Transverse colon (tissue), 4 donors: ENCODE measurements at regions not wholly inside any gene's neighbourhood (a gene's known extent, or its start where the extent isn't known, plus 50 kb on each side); places are given as distances from the start of the nearest gene placed in this dataset.

ENCODE experiments used
- DNase-seq: peaks from one replicate; pipeline ENCODE4 v3.0.0-alpha.2; 2019
- H3K27ac ChIP-seq, 4 donors: fragments of 200-600 bp; sonication (generic); 2 replicates each; pipeline ENCODE4 v1.5.1; 2016 to 2018; ENCODE audit warnings: inconsistent platforms in 4 of 4
- H3K27me3 ChIP-seq: fragments of 200-600 bp; sonication (generic); 2 replicates; pipeline ENCODE4 v1.5.1; 2017; ENCODE audit warnings: inconsistent platforms
- H3K36me3 ChIP-seq, 4 donors: fragments of 200-600 bp; sonication (generic); 2 replicates each; pipeline ENCODE4 v1.5.1; 2017 to 2019; ENCODE audit warnings: inconsistent platforms in 4 of 4
- H3K4me1 ChIP-seq, 4 donors: fragments of 200-600 bp; sonication (generic); 2 replicates each; pipeline ENCODE4 v1.5.1; 2017 to 2020; ENCODE audit warnings: inconsistent platforms in 4 of 4
- H3K4me3 ChIP-seq, 4 donors: fragments of 200-600 bp; sonication (generic); 1 replicate in 1 of 4; 2 replicates in 3 of 4; pipeline versions ENCODE4 v1.5.1 to v1.6.1; 2017 to 2019; ENCODE audit warnings: inconsistent platforms in 4 of 4
- H3K9me3 ChIP-seq, 2 donors: fragments of 200-600 bp; sonication (generic); 2 replicates each; pipeline ENCODE4 v1.5.1; 2017 to 2019; ENCODE audit warnings: inconsistent platforms in 2 of 2
- EP300 ChIP-seq: sonication (generic); formaldehyde crosslinking; IDR thresholded peaks from one replicate; pipeline ENCODE4 v1.6.1; 2017; ENCODE audit warnings: antibody characterized with exemption, low read depth
- POLR2A ChIP-seq: fragments of 450-650 bp; IDR thresholded peaks from one replicate; pipeline ENCODE4 v1.6.1; 2016; ENCODE audit warnings: antibody characterized with exemption, mild to moderate bottlenecking, moderate library complexity
- POLR2AphosphoS5 ChIP-seq, 3 donors: sonication (generic); formaldehyde crosslinking; IDR thresholded peaks; one replicate each; pipeline ENCODE4 v1.6.1; 2016; ENCODE audit warnings: antibody characterized with exemption in 3 of 3
- WGBS, 2 donors: methylation state at CpG; one replicate each; pipeline ENCODE4 v1.1.5; 2018; ENCODE audit warnings: low coverage in 1 of 2; 5-methylcytosine and 5-hydroxymethylcytosine counted together
- in situ Hi-C, 4 donors: fragments of 200-750 bp; cut with MboI; loops; one replicate each; pipeline versions ENCODE4 v1.15.0 to v1.15.1; 2017; ENCODE audit warnings: low sequenced_read_pairs in 3 of 4, low pct_ligation_motif_present in 1 of 4, low pct_unique_long_range_greater_than_20kb in 1 of 4
- intact Hi-C: fragments of 100-400 bp; cut with DNase I; formaldehyde crosslinking; loops from one replicate; pipeline ENCODE4 v1.15.1; 2023; ENCODE audit warnings: low total_unique reads
- TF ChIP-seq, protein P1 (sequence below), 5 experiments: fragments of 200-600 bp in 3 of 5; fragments of 450-650 bp in 2 of 5; sonication (generic) in 3 of 5; IDR thresholded peaks; 1 replicate in 2 of 5; 2 replicates in 3 of 5; pipeline ENCODE4 v1.5.1; 2016 to 2017; ENCODE audit warnings: antibody characterized with exemption in 5 of 5, inconsistent platforms in 3 of 5, mild to moderate bottlenecking in 2 of 5, moderate library complexity in 1 of 5

DNA sequence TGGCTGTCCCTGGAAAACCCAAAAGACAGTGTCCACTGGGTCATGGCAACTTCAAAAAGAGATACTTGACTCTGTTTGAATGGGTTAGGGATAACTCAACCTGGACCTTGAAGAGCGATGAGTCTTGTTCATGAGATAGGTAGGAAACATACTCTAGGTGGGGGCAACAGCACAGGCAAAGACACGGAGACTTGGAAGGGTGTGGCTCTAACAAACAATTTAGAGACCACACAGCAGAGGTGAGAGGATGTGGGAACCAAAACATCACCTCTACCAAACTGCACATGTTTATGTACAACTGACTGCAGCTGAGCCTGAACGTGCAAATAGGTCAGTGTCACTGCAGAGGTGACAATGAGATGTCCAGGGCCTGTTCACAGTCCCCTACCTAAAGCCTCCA lies 247.7 kb upstream of the ADRA1B start:
- peaks cover 0 to 3% of the 10 kb centered on the region in 2 donors for H3K9me3 ChIP-seq
- in situ Hi-C loops: no loop called here
- TF ChIP-seq, protein P1, sequence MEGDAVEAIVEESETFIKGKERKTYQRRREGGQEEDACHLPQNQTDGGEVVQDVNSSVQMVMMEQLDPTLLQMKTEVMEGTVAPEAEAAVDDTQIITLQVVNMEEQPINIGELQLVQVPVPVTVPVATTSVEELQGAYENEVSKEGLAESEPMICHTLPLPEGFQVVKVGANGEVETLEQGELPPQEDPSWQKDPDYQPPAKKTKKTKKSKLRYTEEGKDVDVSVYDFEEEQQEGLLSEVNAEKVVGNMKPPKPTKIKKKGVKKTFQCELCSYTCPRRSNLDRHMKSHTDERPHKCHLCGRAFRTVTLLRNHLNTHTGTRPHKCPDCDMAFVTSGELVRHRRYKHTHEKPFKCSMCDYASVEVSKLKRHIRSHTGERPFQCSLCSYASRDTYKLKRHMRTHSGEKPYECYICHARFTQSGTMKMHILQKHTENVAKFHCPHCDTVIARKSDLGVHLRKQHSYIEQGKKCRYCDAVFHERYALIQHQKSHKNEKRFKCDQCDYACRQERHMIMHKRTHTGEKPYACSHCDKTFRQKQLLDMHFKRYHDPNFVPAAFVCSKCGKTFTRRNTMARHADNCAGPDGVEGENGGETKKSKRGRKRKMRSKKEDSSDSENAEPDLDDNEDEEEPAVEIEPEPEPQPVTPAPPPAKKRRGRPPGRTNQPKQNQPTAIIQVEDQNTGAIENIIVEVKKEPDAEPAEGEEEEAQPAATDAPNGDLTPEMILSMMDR (IDR thresholded peaks at IDR 0.05): no peak
- no peak for TF ChIP-seq POLR2A
- no peak for TF ChIP-seq POLR2AphosphoS5 (IDR thresholded peaks at IDR 0.05)
- no peak for TF ChIP-seq EP300
- 35 to 71% methylated on average over 1 to 3 of the region's 3 CpGs for WGBS, 2 donors
- H3K27ac ChIP-seq: no peak overlapping the region
- H3K4me3 ChIP-seq: no peak overlapping the region
- no peaks in the 10 kb centered on the region for H3K27me3 ChIP-seq
- intact Hi-C loops: no loop called here
- H3K36me3 ChIP-seq: no peaks in the 10 kb centered on the region
- DNase-seq: no peak
- H3K4me1 ChIP-seq: no peaks in the 10 kb centered on the region

GRCh38 chr5:159669559-159669958 lies 246.7 kb upstream of the ADRA1B start:
- no peak overlapping the region for H3K4me3 ChIP-seq
- no peak for TF ChIP-seq POLR2A
- no peak for TF ChIP-seq POLR2AphosphoS5 (IDR thresholded peaks at IDR 0.05)
- TF ChIP-seq EP300: no peak
- TF ChIP-seq, protein P1 (IDR thresholded peaks at IDR 0.05): no peak
- WGBS, 2 donors: 62 to 89% methylated on average over 3 to 4 of the region's 4 CpGs
- H3K4me1 ChIP-seq: no peaks in the 10 kb centered on the region
- H3K27ac ChIP-seq: no peak overlapping the region
- DNase-seq: no peak
- peaks cover 0 to 3% of the 10 kb centered on the region in 2 donors for H3K9me3 ChIP-seq
- in situ Hi-C loops (no loop called here), intact Hi-C loops (no loop called here)
- no peaks in the 10 kb centered on the region for H3K27me3 ChIP-seq
- H3K36me3 ChIP-seq: no peaks in the 10 kb centered on the region

- H3K4me3 ChIP-seq: no peak overlapping the region
- no peaks in the 10 kb centered on the region for H3K4me1 ChIP-seq
- H3K9me3 ChIP-seq: peaks cover 0 to 3% of the 10 kb centered on the region in 2 donors
- intact Hi-C loops (no loop called here), in situ Hi-C loops (no loop called here)
- H3K27ac ChIP-seq: no peak overlapping the region
- H3K36me3 ChIP-seq: no peaks in the 10 kb centered on the region
- no peak for DNase-seq
- no peaks in the 10 kb centered on the region for H3K27me3 ChIP-seq
- TF ChIP-seq POLR2AphosphoS5 (IDR thresholded peaks at IDR 0.05): no peak
- no peak for TF ChIP-seq EP300
- TF ChIP-seq, protein P1 (IDR thresholded peaks at IDR 0.05): no peak
- no peak for TF ChIP-seq POLR2A
These were observed 244.4 kb upstream of the ADRA1B start for GRCh38 chr5:159671886-159672285.

DNA sequence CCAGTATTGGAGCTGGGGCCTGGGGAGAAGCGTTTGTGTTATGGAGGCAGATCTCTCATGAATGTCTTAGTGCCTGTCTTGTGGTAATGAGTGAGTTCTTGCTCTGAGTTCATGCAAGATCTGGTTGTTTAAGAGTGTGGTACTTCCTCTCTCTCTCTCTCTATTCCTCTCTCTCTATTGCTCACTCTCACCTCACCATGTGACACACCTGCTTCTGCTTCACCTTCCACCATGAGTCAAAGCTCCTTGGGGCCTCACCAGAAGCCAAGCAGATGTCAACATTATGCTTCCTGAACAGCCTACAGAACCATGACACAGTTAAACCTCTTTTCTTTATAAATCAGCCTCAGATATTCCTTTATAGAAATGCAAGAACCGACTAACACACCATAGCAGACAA lies 242.7 kb upstream of the ADRA1B start:
- no peak overlapping the region for H3K4me3 ChIP-seq
- H3K9me3 ChIP-seq: peaks cover 0 to 3% of the 10 kb centered on the region in 2 donors
- no peaks in the 10 kb centered on the region for H3K4me1 ChIP-seq
- no peak for DNase-seq
- WGBS, 2 donors: 59 to 75% methylated on average over 2 of the region's 2 CpGs
- intact Hi-C loops (no loop called here), in situ Hi-C loops (no loop called here)
- H3K27ac ChIP-seq: no peak overlapping the region
- no peak for TF ChIP-seq POLR2AphosphoS5 (IDR thresholded peaks at IDR 0.05)
- TF ChIP-seq EP300: no peak
- TF ChIP-seq POLR2A: no peak
- TF ChIP-seq, protein P1 (IDR thresholded peaks at IDR 0.05): no peak
- H3K27me3 ChIP-seq: no peaks in the 10 kb centered on the region
- no peaks in the 10 kb centered on the region for H3K36me3 ChIP-seq
